ENCODE measurements at regions not wholly inside any gene's neighbourhood (a gene's known extent, or its start where the extent isn't known, plus 50 kb on each side); places are given as distances from the start of the nearest gene placed in this dataset.

- TF ChIP-seq CTCF (IDR thresholded peaks at IDR 0.05; ENCODE audit: low read length) (no peak), EZH2phosphoT487 (IDR thresholded peaks at IDR 0.05; ENCODE audit: low read length) (no peak)
These were observed 63.3 kb downstream of the FHIP1A start for GRCh38 chr4:151472297-151472696.

Data from MM.1S (cell line).